NCI-H1092 treated with DMSO at 0.1 percent for 48 hours (cell line): ENCODE measurements at regions not wholly inside any gene's neighbourhood (a gene's known extent, or its start where the extent isn't known, plus 50 kb on each side); places are given as distances from the start of the nearest gene placed in this dataset.

Experiments
- DNase-seq: peaks from one replicate; lab custom pipeline; 2025; lab: John Stamatoyannopoulos, UW

DNA sequence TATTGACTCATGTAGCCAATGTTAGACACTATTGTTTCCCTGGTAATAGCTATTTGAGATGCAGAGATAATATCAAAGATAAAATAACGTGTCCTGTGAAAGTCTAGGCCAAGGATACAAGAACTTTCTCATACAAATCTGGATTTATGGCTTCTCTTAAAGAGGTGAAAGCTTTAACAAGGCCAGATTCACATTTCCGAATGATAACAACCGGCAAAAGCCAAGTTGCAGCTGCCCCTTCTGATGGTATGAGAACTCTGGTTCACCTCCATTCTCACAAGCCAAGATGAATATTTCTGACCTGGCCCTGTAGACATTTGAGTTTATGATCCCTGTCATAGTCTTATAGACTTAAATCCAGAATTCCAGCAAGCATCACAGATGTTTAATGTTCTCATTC is 230.4 kb upstream of the ZC3H12C start:
- DNase-seq: no peak

DNA sequence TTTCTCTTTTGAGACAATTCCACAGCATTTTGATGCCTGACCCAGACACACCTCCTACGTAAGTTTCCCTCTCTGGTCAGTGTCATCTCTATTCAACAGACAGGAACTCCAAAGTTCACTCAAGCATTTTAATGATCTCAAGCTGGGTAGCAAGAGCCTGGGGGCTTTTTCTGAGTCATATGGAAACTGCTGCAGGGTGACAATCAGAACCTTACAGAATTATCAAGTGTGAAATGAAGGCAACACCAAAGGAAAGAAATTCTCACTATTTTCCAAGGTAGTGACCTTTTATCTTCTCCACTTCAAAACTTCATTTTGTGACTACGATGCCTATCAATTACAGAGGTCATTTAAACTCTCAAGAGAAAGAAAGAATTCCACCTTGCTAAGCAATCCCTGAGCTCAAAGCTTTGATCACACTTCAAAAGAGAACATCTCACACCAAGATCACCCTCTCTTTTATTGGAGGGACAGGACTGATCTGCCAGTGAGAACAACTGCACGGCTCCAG is 229.0 kb upstream of the ZC3H12C start:
- no peak for DNase-seq

DNA sequence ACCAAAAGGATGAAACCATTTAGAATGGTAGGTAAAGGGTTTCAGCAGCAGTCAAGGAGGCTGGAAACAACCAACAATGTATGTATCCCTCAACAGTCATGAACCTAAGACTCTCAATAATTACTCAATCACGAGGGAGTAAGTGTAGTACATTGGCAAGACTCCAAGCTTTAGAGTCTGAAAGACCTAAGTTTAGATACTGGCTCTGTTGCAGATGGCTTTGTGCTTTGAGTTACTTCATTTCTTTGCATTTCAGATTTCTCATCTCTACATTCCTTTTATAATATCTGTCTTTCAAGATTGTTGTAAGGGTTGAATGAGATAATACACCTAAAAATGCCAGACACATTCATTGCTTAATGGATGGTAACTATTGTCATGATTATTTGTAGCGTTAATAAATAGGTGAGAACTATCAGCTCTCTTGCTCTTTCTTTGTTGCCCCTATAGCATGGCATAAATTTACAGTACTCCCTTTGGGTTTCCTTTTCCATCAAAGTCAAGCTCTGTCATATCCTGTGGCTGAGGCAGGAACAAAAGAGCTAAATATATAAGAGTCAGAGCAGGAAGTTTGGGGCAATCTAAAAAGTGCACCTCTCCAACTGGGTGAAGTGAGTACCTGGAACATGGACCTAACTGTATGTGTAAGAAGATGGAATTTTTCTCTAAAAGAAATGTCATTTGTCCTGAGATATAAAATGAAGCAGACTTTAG is 228.2 kb upstream of the ZC3H12C start:
- no peak for DNase-seq

DNA sequence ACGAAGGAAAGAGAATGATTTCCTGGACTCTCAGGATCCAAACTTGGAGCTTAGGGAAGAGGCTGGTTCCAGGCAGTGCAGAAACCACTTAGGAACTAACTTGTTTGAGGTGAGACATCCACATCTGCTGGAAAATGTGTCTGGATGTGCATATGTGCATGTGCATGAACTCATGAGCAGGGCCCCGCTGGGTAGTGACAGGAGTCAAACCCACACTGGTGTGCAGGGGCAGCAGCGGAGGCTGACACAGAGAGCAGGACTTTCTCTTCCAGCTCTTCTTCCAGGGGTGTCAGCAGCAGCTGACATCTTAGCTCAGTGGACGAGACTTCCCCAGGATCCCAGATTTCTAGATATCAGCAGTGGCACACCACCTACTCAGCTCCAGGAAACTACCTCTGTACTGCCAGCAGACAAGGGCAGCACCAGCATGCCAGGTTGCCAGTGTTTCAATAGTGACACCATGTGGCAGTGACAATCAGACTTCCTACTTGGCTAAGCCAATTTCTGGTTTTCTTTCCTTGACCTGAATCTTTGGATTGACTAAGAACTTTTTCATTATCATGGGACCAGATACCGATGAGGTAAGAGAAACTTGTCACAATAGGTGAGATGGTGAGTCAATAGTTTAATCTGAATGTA is 227.5 kb upstream of the ZC3H12C start:
- DNase-seq: peak; percentile 26

DNA sequence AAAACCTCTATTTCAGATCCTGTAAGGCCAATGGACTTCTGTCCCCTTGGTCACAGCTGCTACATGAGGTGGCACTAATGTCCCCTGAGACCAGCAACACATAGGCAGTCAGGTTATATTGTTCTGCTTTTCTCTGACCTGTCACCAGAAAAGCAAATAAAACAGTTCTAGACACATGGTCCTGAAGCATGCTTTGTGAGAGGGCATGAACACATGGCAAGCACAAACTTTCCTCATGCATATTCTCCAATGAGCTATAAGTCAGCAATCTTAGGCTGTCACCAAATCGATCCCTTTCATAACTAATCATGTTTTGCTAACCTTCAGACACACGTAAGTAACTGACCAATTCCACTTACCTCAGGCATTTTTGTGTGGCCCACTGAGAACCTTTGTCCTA is 225.4 kb upstream of the ZC3H12C start:
- DNase-seq: no peak

DNA sequence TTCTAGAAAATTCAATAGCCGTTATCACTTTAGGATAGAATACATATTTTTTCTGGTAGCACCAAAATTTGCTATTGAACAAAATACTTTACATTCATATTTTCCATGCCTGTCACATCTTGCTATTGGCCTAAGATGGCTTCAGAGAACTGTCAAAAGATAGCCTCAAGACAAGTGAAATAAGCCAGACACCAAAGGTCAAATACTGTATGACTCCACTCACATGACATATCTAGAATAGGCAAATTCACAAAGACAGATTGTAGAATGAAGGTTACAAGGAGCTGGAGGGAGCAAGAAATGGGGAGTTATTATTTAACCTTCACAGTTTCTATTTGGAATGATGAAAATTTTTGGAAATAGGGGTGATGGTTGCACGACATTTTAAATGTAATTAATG is 223.7 kb upstream of the ZC3H12C start:
- no peak for DNase-seq

DNA sequence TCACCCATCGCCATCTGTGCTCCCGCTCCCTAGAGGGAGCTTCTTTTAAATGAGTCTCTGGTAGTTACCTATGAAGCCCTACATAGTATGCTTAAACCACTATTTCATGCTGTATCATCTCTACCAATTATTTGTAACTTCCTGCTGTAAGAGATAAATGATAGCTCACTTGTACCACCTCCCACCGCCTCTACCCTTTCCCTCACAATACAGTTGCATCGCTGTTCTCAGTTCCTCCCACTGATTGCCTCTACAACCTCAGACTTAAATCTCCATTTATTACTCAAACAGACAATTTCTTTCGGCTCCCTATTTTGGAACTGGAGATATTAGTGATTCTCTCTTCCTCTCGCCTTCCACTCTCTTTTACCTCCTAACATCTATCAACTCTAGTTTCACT is 222.9 kb upstream of the ZC3H12C start:
- no peak for DNase-seq

DNA sequence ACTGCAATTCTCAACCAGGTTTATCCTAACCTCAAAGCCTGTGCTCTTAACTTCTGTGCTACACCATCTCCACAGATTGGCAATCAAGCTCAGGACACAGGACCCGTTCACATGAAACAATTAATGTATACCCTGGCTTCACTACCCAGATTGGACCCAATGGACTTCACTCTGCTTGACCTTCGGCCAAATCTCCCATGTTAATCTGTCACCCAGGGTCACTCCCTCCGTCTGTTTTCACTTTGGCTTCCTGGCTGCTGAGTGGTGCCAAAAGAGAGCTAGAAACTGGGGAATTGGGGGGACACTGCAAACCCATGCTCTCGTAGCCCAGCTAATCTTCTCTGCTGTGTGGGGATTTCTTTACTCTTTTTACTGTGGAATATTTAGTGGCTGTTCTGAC is 216.1 kb upstream of the ZC3H12C start:
- no peak for DNase-seq

DNA sequence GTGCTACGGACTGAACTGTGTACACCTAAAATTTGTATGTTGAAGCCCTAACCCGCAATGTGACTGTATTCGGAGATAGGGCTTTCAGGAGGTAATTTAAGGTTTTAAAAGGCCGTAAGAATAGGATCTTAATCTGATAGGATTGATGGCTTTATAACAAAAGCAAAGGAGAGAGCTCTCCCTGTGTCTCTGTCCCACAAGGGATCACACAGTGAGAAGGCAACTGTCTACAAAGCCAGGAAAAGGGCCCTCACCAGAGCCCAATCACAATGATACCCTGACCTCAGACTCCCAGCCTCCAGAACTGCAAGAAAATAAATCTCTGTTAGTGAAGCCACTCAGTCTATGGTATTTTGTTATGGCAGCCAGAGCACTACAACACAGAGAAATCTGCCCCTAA is 208.7 kb upstream of the ZC3H12C start:
- no peak for DNase-seq

DNA sequence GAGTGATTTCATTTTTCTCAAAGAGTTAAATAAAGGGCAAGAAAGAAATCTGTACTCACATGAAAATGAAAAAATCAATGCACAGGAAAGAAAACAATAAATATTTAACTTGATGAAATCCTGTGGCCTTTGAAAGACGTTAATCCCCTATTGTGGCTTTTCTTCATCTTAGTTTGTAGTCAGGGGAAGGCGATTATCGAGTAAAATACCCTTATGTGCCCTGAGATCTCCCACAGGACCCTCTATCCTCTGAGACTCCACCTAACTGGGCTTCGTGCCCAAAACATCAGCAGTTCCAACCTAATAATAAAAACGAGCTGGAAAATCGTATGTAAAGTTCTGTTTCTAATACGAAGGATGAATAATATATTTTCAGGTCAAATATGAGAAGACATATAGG is 208.2 kb upstream of the ZC3H12C start:
- DNase-seq: no peak

DNA sequence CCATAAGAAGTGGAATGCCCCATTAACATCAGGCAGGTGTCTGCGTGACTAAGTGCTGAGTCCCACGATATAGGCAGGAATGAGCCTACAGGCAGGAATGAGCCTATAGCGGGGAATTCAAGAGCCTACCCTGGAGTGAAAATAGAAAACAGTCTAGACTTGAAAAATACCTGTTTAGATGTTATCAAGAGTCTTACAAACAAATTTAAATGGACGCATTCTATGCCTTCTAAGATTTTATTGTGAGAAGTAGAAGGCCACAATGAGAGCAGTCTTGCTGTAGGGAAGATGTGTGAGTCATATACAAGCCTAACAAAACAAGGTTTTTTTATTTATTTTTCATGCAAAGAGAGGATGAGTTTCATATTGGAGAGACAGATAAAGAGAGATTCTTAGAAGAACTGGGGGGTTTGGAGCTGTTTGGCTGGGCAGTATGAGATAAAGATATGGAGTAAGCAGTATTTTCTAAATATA is 200.8 kb upstream of the ZC3H12C start:
- DNase-seq: no peak

DNA sequence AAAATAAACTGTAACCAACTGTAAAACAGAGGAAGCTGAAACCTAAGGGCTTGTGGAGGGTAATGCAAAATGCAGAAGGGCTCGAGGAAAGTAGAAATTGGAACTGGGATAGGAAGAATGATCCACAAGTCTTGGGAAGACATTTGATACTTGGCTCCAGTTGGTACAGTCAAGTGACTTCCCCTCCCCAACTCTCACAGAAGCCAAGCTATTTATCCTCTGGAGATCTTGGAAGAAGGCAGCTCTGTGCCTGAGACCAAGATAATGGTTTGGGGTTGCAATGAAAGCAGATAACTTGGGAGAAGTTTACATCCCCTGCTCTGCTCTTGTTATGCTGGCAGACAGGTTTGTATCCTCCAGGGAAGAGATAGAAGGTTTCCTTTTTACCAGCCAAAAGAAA is 198.9 kb upstream of the ZC3H12C start:
- DNase-seq: no peak

DNA sequence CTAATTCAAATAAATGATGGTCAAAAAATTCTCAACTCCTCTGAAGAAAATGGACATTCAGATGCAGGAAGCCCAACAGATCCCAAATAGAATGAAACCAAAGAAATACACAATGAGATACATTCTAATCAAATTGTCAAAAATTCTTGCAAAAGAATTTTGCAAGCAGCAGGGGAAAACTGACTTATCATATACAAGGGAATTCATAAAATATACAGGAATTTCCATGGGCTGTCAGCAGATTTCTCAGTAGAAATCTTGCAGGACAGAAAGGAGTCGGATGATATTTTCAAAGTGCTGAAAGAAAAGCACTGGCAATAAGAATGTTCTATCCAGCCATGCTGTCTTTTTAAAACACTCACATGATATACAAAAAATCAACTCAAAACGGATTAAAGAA is 194.6 kb upstream of the ZC3H12C start:
- DNase-seq: no peak

DNA sequence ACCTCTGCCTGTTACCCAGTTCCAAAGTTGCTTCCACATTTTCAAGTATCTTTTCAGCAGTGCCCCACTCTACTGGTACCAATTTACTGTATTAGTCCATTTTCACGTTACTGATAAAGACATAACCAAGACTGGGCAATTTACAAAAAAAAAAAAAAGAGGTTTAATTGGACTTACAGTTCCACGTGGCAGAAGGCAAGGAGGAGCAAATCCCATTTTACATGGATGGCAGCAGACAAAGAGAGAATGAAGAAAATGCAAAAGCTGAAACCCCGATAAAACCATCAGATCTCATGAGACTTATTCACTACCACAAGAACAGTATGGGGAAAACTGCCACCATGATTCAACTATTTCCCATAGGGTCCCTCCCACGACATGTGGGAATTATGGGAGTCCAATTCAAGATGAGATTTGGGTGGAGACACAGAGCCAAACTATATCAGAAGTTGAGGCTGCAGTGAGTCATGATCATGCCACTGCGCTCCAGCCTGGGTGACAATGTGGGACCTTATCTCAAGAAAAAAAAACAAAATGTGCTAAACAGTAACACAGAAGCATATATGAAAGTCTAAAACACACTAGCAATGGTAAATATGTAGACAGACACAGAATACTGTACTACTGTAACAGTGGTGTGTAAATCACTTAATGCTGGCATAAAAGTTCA is 190.3 kb upstream of the ZC3H12C start:
- DNase-seq: no peak

DNA sequence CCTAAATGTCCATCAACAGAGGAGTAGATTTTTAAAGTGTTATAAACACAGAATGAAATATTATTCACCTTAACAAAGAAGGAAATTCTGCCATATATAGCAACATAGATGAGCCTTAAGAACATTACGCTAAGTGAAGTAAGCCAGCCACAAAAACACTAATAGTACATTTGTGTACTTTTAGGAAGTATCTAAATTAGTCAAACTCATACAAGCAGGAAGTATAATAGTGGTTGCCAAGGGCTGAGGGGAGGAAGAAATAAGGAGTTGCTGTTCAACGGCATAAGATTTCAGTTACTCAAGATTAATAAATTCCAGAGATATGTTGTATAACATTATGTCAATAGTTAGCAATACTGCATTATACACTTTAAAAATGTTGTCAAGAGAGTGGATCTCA is 181.7 kb upstream of the ZC3H12C start:
- no peak for DNase-seq

DNA sequence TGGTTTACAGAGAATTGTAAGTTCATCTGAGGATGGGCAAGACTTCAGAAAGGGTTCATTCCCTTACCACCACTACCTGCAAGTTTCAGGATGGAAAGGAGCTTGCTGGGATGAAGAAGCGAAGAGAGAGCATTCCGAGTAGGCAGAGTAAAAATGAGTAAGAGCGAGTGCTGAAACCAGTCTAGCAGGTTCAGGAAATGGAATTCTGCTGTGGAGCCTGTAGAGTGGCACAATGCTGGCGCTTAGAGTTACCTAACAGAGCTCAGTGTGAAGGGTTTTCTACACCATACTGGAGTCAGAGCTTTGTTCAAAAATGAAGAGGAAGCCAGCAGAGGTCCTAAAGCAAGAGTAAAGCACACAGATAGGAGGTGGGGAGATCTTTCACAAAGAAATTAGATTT is 179.2 kb upstream of the ZC3H12C start:
- no peak for DNase-seq

DNA sequence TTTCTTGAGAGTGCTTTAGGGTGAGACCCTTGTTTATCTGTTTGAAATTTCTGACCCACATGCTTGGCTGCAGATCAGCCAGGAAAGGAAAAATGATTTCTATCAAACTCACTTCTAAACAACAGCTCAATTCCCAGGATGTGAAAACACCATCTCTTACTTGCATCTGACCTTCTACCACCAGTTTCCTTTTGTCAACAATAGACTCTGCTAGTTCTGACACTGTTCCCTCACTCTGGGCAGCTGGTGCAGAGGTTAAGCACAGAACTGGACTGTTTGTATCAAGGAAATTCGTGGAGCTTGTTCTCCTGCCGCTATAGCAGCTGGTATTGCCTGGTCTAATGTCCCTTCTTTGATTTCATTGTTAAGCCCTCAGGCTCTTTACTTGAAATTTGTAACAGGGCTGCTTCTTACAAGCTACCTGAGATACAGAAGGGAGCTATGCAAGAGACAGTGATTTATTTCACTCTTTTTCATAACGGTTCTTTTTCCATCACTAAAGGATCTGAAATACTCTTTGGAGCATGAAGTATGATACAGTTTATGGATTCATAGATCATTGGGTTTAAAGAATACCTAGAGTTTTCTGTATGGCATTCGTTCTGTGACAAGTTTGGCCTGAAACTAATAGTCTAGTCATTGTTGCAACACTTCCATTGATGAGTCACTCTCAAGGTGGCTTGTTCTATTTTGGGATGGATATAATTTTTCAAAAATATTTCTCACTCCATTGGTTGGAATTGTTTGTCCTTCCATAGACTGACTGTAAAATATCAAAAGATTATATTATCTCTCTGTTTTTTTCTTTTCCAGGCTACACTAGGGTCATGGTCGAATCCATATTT is 178.2 kb upstream of the ZC3H12C start:
- no peak for DNase-seq

DNA sequence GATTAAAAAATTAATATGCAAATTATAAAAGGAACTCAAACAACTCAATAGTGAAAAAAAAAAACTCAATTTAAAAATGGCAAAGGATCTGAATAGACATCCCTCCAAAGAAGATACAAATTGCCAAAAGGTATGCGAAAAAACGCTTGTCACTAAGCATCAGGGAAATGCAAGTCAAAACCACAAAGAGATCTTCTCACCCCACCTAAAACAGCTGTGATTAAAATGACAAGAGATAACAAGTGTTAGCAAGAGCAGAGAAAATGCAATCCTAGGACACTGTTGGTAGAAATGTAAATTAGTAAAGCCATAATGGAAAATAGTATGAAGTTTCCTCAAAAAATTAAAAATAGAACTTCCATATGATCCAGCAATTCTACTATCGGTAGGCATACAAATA is 166.3 kb upstream of the ZC3H12C start:
- DNase-seq: no peak

DNA sequence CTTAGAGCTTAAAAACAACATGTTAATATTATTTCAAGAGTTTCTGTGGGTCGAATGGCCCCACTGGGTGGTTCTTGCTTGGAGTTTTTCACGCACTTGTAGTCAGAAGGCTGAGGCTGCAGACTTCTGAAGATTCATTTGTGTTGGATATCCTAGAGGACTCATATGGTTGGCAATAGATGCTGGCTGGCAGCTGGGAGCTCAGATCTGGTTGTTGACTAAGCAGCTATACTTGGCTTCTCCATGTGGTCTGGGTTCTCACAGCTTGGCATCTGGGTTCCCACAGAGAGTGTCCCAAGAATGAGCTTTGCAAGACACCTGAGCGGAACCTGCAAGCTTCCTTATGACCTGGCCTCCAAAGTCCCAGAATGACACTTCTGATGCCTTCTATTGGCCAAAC is 163.9 kb upstream of the ZC3H12C start:
- DNase-seq: no peak

DNA sequence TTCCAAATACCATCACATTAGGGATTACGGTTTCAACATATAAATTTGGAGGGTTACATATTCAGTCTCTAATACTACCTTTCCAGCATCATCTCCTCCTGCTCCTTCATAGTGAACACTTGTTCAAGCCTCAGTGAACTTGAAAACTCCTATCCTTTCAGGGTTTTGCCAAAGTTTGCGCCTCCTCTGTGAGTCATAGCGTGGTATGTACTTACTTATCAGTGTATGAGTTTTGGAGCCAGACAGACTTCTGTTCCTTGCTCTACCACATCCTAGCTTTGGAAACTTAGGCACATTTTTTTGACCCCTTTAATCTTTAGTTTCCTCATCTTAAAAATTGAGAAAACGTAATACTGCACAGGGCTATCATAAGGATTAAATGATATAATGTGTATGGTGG is 160.1 kb upstream of the ZC3H12C start:
- DNase-seq: no peak

DNA sequence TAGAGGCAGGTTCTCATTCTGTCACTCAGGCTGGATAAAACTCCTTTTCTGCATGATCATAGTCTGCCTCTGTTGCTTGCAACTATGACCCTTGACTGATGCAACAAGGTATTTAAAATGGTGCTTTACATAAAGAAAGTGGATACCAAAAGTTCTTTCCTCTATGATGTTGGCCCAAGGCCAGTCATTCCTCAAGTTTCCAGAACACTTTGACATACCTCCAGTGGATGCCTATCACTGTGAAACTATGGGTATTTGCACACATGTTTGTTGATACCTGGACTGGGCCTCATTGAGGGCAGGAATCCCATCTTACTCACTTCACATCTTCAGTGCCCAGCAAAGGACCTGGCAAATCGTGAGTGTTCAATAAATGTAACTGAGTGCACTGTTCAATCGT is 159.0 kb upstream of the ZC3H12C start:
- no peak for DNase-seq

DNA sequence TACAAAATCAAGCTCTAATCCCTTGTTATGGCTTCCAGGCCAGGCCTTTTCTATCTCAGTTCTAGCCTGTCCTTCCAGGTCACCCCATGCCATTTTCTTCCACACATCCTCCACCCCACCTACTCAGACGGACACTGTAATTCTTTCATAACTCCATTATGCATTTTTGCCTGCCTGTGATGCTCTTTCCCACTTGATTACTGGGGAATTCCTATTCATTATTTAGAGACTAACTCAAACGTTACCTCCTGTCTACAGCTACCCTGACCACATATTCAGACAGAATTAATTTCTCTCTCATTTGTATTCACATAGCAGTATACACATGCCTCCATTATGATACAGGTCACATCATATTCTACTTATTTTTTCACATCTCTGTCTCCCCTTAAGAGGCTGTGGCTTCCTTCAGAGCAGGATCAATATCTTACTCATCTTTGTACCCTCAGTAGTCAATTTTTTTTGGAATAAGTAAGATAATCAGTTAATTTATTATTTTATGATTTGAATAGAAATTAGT is 156.5 kb upstream of the ZC3H12C start:
- DNase-seq: no peak
